H1 (cell line): ENCODE measurements at regions not wholly inside any gene's neighbourhood (a gene's known extent, or its start where the extent isn't known, plus 50 kb on each side); places are given as distances from the start of the nearest gene placed in this dataset.

Experiments
- CTCF ChIA-PET: fragments of 300-600 bp; sonication (Branson Sonifier 250); formaldehyde crosslinking; loops from one replicate; lab custom pipeline; 2021; ENCODE audit not compliant: partially characterized antibody; lab: Charles Lee
- POLR2A ChIA-PET: fragments of 300-600 bp; sonication (Branson Sonifier 250); formaldehyde crosslinking; loops from one replicate; lab custom pipeline; 2021; ENCODE audit warnings: inconsistent platforms; ENCODE audit not compliant: partially characterized antibody; lab: Charles Lee
- DNase-seq, 2 experiments: peaks; one replicate each; pipeline versions ENCODE4 v3.0.0 to v3.0.0-alpha.2; 2010 to 2022; ENCODE audit warnings: low spot score in 2 of 2, low read depth in 1 of 2, mixed read lengths in 1 of 2
- FAIRE-seq: peaks from 2 replicates; lab custom pipeline; 2011; peaks lifted over from hg19 to GRCh38; lab: Jason Lieb, UNC
- H2AFZ ChIP-seq: 2 replicates; pipeline ENCODE4 v1.8.1; 2012; ENCODE audit warnings: low read length, inconsistent platforms
- H2AK5ac ChIP-seq: 2 replicates; pipeline ENCODE4 v1.6.1; 2013; ENCODE audit warnings: low read depth, low read length
- H2BK120ac ChIP-seq: replicated peaks from 2 replicates; pipeline ENCODE3; 2013; ENCODE audit warnings: low read depth, low read length, inconsistent platforms
- H2BK12ac ChIP-seq: 2 replicates; pipeline ENCODE4 v1.6.1; 2013; ENCODE audit warnings: low read depth, low read length
- H2BK15ac ChIP-seq: 2 replicates; pipeline ENCODE4 v1.6.1; 2013; ENCODE audit warnings: low read length
- H2BK20ac ChIP-seq: 2 replicates; pipeline ENCODE4 v1.6.1; 2013; ENCODE audit warnings: low read length
- H2BK5ac ChIP-seq: 2 replicates; pipeline ENCODE4 v1.6.1; 2013; ENCODE audit warnings: low read depth, low read length
- H3K14ac ChIP-seq: 2 replicates; pipeline ENCODE4 v1.6.1; 2013; ENCODE audit warnings: inconsistent platforms; ENCODE audit not compliant: insufficient read length
- H3K18ac ChIP-seq: 2 replicates; pipeline ENCODE4 v1.6.1; 2013; ENCODE audit warnings: low read length; ENCODE audit errors: extremely low read depth
- H3K23ac ChIP-seq: 2 replicates; pipeline ENCODE4 v1.6.1; 2013; ENCODE audit warnings: inconsistent platforms; ENCODE audit not compliant: insufficient read length
- H3K23me2 ChIP-seq: 2 replicates; pipeline ENCODE4 v1.6.1; 2013; ENCODE audit warnings: low read depth, low read length
- H3K27ac ChIP-seq: 2 replicates; pipeline ENCODE4 v1.6.1; 2011; ENCODE audit warnings: low read depth, low read length, inconsistent platforms
- H3K27me3 ChIP-seq, 4 experiments: replicated peaks in 1 of 4; 1 replicate in 1 of 4; 2 replicates in 3 of 4; pipeline versions ENCODE4 v1.6.1 to v1.8.1; 2011 to 2013; ENCODE audit warnings: low read length in 3 of 4, mild to moderate bottlenecking in 3 of 4, inconsistent platforms in 2 of 4, mixed read lengths in 2 of 4, moderate library complexity in 1 of 4; ENCODE audit not compliant: control insufficient read depth in 3 of 4, insufficient read depth in 3 of 4; ENCODE audit errors: extremely low read depth in 1 of 4
- H3K36me3 ChIP-seq, 4 experiments: 2 replicates each; pipeline versions ENCODE4 v1.6.1 to v1.8.1; 2011 to 2013; ENCODE audit warnings: mild to moderate bottlenecking in 4 of 4, low read length in 3 of 4, moderate library complexity in 2 of 4, control low read depth in 1 of 4, inconsistent platforms in 1 of 4; ENCODE audit not compliant: insufficient read depth in 4 of 4, control insufficient read depth in 2 of 4
- H3K4ac ChIP-seq: replicated peaks from 2 replicates; pipeline ENCODE3; 2013; ENCODE audit warnings: low read length, low read depth, mixed read lengths, inconsistent platforms; ENCODE audit not compliant: insufficient read length
- H3K4me1 ChIP-seq, 4 experiments: replicated peaks in 1 of 4; 1 replicate in 1 of 4; 2 replicates in 3 of 4; pipeline versions ENCODE4 v1.6.1 to v1.8.1; 2011 to 2013; ENCODE audit warnings: low read length in 3 of 4, inconsistent platforms in 2 of 4, mixed read lengths in 1 of 4; ENCODE audit not compliant: insufficient read depth in 4 of 4, control insufficient read depth in 3 of 4
- H3K4me2 ChIP-seq, 2 experiments: 2 replicates each; pipeline versions ENCODE4 v1.6.1 to v1.8.1; 2011 to 2013; ENCODE audit warnings: low read depth in 2 of 2, low read length in 2 of 2, control low read depth in 1 of 2, inconsistent platforms in 1 of 2, mild to moderate bottlenecking in 1 of 2; ENCODE audit not compliant: insufficient read depth in 1 of 2
- H3K4me3 ChIP-seq, 4 experiments: fragments of 200-600, 300-600 bp in 1 of 4; sonication (generic), shearing (Covaris generic), sonication (Bioruptor Twin) in 1 of 4; 2 replicates each; pipeline versions ENCODE4 v1.5.1 to v1.8.1; 2011 to 2016; ENCODE audit warnings: low read length in 4 of 4, low read depth in 3 of 4, control low read depth in 2 of 4, inconsistent platforms in 2 of 4, mild to moderate bottlenecking in 2 of 4, mixed read lengths in 1 of 4, moderate library complexity in 1 of 4; ENCODE audit not compliant: insufficient read depth in 2 of 4; ENCODE audit errors: extremely low read depth in 1 of 4
- H3K56ac ChIP-seq: replicated peaks from 2 replicates; pipeline ENCODE3; 2013; ENCODE audit warnings: low read depth, mild to moderate bottlenecking, mixed read lengths, low read length, inconsistent platforms; ENCODE audit not compliant: insufficient read length
- H3K79me1 ChIP-seq: 2 replicates; pipeline ENCODE4 v1.6.1; 2013; ENCODE audit warnings: low read depth, low read length, control low read depth
- H3K79me2 ChIP-seq, 2 experiments: 2 replicates each; pipeline versions ENCODE4 v1.6.1 to v1.8.1; 2012 to 2013; ENCODE audit warnings: low read length in 2 of 2, mild to moderate bottlenecking in 2 of 2, inconsistent platforms in 1 of 2; ENCODE audit not compliant: insufficient read depth in 2 of 2, control insufficient read depth in 1 of 2
- H3K9ac ChIP-seq, 4 experiments: replicated peaks in 1 of 4; 1 replicate in 1 of 4; 2 replicates in 3 of 4; pipeline versions ENCODE4 v1.6.1 to v1.8.1; 2011 to 2013; ENCODE audit warnings: low read depth in 3 of 4, low read length in 3 of 4, control low read depth in 2 of 4, mild to moderate bottlenecking in 2 of 4, moderate library complexity in 2 of 4, inconsistent platforms in 1 of 4; ENCODE audit errors: extremely low read depth in 1 of 4
- H3K9me3 ChIP-seq, 2 experiments: 2 replicates each; pipeline versions ENCODE4 v1.6.1 to v1.8.1; 2012 to 2013; ENCODE audit warnings: mild to moderate bottlenecking in 2 of 2, moderate library complexity in 2 of 2, control low read depth in 1 of 2, inconsistent platforms in 1 of 2, low read depth in 1 of 2, low read length in 1 of 2, mixed read lengths in 1 of 2; ENCODE audit not compliant: insufficient read depth in 2 of 2
- H4K20me1 ChIP-seq, 2 experiments: replicated peaks in 1 of 2; 2 replicates each; pipeline versions ENCODE3 to v1.8.1; 2011 to 2013; ENCODE audit warnings: inconsistent platforms in 2 of 2, low read length in 2 of 2, mild to moderate bottlenecking in 1 of 2; ENCODE audit not compliant: insufficient read depth in 2 of 2, control insufficient read depth in 1 of 2
- H4K5ac ChIP-seq: 2 replicates; pipeline ENCODE4 v1.6.1; 2013; ENCODE audit warnings: low read length, low read depth, mixed read lengths, inconsistent platforms; ENCODE audit not compliant: insufficient read length
- H4K8ac ChIP-seq: 2 replicates; pipeline ENCODE4 v1.8.0; 2013; ENCODE audit warnings: mild to moderate bottlenecking, moderate library complexity, low read length, inconsistent platforms; ENCODE audit not compliant: insufficient read depth; ENCODE audit errors: extremely low read depth
- H4K91ac ChIP-seq: replicated peaks from 2 replicates; pipeline ENCODE3; 2013; ENCODE audit warnings: low read length, mixed read lengths, inconsistent platforms; ENCODE audit not compliant: insufficient read length
- CBX8 ChIP-seq: fragments of 300-800, 300-1000 bp; sonication (generic); IDR thresholded peaks from 2 replicates; pipeline ENCODE4 v1.7.1; 2016; ENCODE audit warnings: low read depth, low read length, borderline replicate concordance
- EGR1 ChIP-seq: IDR thresholded peaks from 2 replicates; pipeline ENCODE4 v1.6.1; 2011; ENCODE audit warnings: low read depth, low read length, borderline replicate concordance
- HDAC6 ChIP-seq: IDR thresholded peaks from one replicate; pipeline ENCODE4 v1.7.1; 2012; ENCODE audit warnings: low read depth, mild to moderate bottlenecking, inconsistent platforms, low read length, moderate library complexity
- JUN ChIP-seq: IDR thresholded peaks from 2 replicates; pipeline ENCODE4 v1.6.1; 2011; ENCODE audit warnings: low read depth, mild to moderate bottlenecking, improper control_type of control experiment, low read length
- KDM4A ChIP-seq: IDR thresholded peaks from one replicate; pipeline ENCODE4 v1.7.1; 2012; ENCODE audit warnings: low read depth, mild to moderate bottlenecking, moderate library complexity, low read length, inconsistent platforms; ENCODE audit not compliant: severe bottlenecking
- PHF8 ChIP-seq: fragments of 200-600 bp; sonication (generic); conservative IDR thresholded peaks from 2 replicates; pipeline ENCODE4 v1.7.1; 2012; ENCODE audit warnings: low read depth, mild to moderate bottlenecking, inconsistent platforms, low read length, moderate library complexity
- POLR2AphosphoS5 ChIP-seq: IDR thresholded peaks from 2 replicates; pipeline ENCODE4 v1.6.1; 2011; ENCODE audit warnings: low read depth, low read length
- POU5F1 ChIP-seq: IDR thresholded peaks from 2 replicates; pipeline ENCODE4 v1.6.1; 2011; ENCODE audit warnings: low read depth, mild to moderate bottlenecking, low read length, moderate library complexity
- RBBP5 ChIP-seq: IDR thresholded peaks from 2 replicates; pipeline ENCODE4 v1.7.1; 2012; ENCODE audit warnings: low read depth, mild to moderate bottlenecking, inconsistent platforms, low read length, moderate library complexity, borderline replicate concordance
- RXRA ChIP-seq: IDR thresholded peaks from 2 replicates; pipeline ENCODE4 v1.6.1; 2011; ENCODE audit warnings: low read depth, mild to moderate bottlenecking, low read length, moderate library complexity; ENCODE audit not compliant: insufficient read depth
- SIRT6 ChIP-seq: IDR thresholded peaks from one replicate; pipeline ENCODE4 v1.7.1; 2012; ENCODE audit warnings: low read length, inconsistent platforms
- TBP ChIP-seq: IDR thresholded peaks from 2 replicates; pipeline ENCODE4 v1.6.1; 2011; ENCODE audit warnings: low read depth, low read length, improper control_type of control experiment
- WGBS, 2 experiments: shearing (Covaris generic) in 1 of 2; methylation state at CpG; one replicate each; pipeline versions ENCODE4 v1.1.6 to v1.1.7; 2013 to 2015; ENCODE audit warnings: low lambda C conversion rate in 2 of 2, mixed read lengths in 2 of 2, inconsistent platforms in 1 of 2, low coverage in 1 of 2, missing lambda C conversion rate in 1 of 2; ENCODE audit not compliant: insufficient replicate concordance in 2 of 2, insufficient coverage in 1 of 2, insufficient read length in 1 of 2; ENCODE audit errors: extremely low coverage in 1 of 2, missing lambda C conversion rate in 1 of 2; 5-methylcytosine and 5-hydroxymethylcytosine counted together

DNA sequence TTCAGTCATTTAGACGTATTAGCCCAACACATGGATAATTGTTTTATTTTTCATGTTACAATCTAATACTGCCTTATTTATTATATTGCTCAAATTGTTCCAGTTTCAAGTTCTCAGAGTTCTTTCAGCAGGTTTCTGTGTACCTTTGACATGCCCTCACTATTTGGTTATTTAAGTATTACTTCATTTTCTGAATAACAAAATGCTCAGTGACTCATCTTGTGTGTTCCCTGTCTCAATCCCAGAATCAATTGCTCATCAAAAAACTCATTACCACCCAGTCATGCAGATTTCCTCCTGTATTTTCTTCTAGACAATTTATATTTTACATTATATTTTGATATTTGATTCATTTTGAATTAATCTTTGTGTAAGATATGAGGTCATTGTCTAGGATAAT, 562.6 kb downstream of the ANXA1 start:
- Histone ChIP-seq H4K91ac (no peak overlapping the region), H4K5ac (no peak overlapping the region), H3K23ac (no peak overlapping the region), H2AFZ (no peak overlapping the region), H3K27me3 (no peaks in the 10 kb centered on the region), H3K36me3 (no peaks in the 10 kb centered on the region), H4K8ac (no peak overlapping the region), H2BK15ac (no peak overlapping the region), H3K4ac (no peak overlapping the region), H4K20me1 (no peaks in the 10 kb centered on the region), H3K18ac (no peak overlapping the region), H3K79me2 (no peaks in the 10 kb centered on the region), H3K4me1 (no peaks in the 10 kb centered on the region), H2BK5ac (no peak overlapping the region), H2BK20ac (no peak overlapping the region), H3K9me3 (no peaks in the 10 kb centered on the region), H3K4me3 (no peak overlapping the region), H3K27ac (no peak overlapping the region), H3K23me2 (no peaks in the 10 kb centered on the region), H3K4me2 (no peak overlapping the region), H3K56ac (no peak overlapping the region), H2BK120ac (no peak overlapping the region), H3K9ac (no peak overlapping the region), H2AK5ac (no peak overlapping the region), H3K79me1 (no peaks in the 10 kb centered on the region), H2BK12ac (no peak overlapping the region), H3K14ac (no peak overlapping the region)
- POLR2A ChIA-PET = no interaction called here
- WGBS, 2 experiments = 74% methylated on average over 1 of the region's 1 CpG; no CpG with 5 or more reads in 1 of the 2 experiments
- no peak for DNase-seq
- CTCF ChIA-PET = no interaction called here
- FAIRE-seq = no peak
- TF ChIP-seq CBX8 (no peak), PHF8 (no peak), EGR1 (no peak), RBBP5 (no peak), POU5F1 (no peak), TBP (no peak), SIRT6 (no peak), POLR2AphosphoS5 (no peak), KDM4A (no peak), HDAC6 (no peak), RXRA (no peak), JUN (no peak)
